GM13977 (cell line): ENCODE measurements at regions not wholly inside any gene's neighbourhood (a gene's known extent, or its start where the extent isn't known, plus 50 kb on each side); places are given as distances from the start of the nearest gene placed in this dataset.

ENCODE experiments used
- DNase-seq: peaks from one replicate; pipeline ENCODE4 v3.0.0; 2012; ENCODE audit warnings: low spot score
- in situ Hi-C: fragments of 300-500 bp; cut with MboI; formaldehyde crosslinking; loops from one replicate; pipeline ENCODE4 v1.12.0; 2022; ENCODE audit warnings: low sequenced_read_pairs, low pct_unique_long_range_greater_than_20kb, mixed read lengths, inconsistent platforms; ENCODE audit not compliant: unreplicated experiment
- TF ChIP-seq, protein P1 (sequence below): IDR thresholded peaks from 2 replicates; pipeline ENCODE4 v1.5.1; 2012; ENCODE audit warnings: mild to moderate bottlenecking, control low read depth; ENCODE audit not compliant: insufficient read depth; ENCODE audit errors: extremely low read depth, missing control alignments

DNA sequence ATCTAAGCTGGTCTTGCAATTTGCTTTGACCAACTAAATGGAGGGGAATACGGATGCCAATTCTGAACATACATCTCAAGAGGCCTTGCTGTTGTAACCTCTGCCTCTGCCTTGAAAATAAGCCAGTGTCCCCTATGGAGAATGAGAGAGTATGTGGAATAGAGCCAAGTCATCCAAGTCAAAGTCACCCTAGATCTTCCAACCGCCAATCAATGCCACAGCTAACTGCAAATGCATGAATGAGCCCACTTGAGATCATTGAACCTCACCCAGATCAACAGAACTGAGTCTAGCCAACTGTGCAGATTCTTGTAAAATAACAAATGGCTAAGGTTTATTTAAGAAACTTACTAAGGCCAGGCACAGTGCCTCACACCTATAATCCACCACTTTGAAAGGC lies 139.8 kb upstream of the TANK start:
- TF ChIP-seq, protein P1, sequence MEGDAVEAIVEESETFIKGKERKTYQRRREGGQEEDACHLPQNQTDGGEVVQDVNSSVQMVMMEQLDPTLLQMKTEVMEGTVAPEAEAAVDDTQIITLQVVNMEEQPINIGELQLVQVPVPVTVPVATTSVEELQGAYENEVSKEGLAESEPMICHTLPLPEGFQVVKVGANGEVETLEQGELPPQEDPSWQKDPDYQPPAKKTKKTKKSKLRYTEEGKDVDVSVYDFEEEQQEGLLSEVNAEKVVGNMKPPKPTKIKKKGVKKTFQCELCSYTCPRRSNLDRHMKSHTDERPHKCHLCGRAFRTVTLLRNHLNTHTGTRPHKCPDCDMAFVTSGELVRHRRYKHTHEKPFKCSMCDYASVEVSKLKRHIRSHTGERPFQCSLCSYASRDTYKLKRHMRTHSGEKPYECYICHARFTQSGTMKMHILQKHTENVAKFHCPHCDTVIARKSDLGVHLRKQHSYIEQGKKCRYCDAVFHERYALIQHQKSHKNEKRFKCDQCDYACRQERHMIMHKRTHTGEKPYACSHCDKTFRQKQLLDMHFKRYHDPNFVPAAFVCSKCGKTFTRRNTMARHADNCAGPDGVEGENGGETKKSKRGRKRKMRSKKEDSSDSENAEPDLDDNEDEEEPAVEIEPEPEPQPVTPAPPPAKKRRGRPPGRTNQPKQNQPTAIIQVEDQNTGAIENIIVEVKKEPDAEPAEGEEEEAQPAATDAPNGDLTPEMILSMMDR, result no peak
- in situ Hi-C loops, result no loop called here

GRCh38 chr2:161028581-161028980 lies 131.6 kb upstream of the TANK start:
- in situ Hi-C loops, result no loop called here
- no peak for DNase-seq
- TF ChIP-seq, protein P1, result no peak

More for the DNA sequence above, 139.8 kb upstream of the TANK start:
- no peak for DNase-seq

GRCh38 chr2:161029321-161029720 lies 130.9 kb upstream of the TANK start:
- in situ Hi-C loops, result no loop called here
- DNase-seq, result no peak
- TF ChIP-seq, protein P1, result no peak

DNA sequence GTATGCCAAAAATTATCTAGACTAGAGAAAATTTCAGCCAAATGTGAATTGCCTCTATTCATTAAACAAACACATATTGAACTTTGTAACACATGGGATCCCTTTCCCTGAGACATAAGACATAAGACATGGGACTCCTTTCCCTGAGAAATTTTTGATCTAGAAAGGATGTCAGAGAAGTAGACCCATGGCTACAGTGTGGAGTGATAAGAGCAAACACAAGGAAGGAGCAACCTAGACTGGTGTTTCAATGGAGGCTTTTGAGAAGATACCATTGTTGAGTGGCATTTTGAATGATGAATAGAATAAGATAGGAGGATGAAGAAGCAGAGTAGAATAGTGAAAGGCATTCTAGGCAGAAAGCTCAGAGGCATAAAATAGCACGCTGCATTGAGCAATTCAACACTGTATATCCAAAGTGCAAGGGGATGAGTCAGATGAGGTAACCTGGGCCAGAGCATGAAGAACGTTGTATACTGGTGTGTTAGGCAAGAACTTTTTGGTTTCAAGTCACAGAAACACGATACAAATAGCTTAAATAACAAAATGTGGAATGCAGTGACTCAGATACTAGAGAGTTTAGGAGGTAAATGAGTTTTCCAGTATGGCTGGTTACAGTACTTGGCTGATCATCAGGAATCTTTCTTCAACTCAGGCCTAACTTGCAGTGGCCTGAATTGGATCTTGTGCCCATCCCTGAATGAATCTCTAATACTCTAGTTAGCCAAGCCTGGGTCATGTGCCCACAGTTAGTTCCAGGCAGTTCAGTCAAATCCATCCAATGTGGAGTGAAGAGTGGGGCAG lies 129.8 kb upstream of the TANK start:
- in situ Hi-C loops, result no loop called here
- no peak for DNase-seq
- TF ChIP-seq, protein P1, result no peak

GRCh38 chr2:161031511-161031910 lies 128.7 kb upstream of the TANK start:
- TF ChIP-seq, protein P1, result no peak
- no peak for DNase-seq
- in situ Hi-C loops, result no loop called here

DNA sequence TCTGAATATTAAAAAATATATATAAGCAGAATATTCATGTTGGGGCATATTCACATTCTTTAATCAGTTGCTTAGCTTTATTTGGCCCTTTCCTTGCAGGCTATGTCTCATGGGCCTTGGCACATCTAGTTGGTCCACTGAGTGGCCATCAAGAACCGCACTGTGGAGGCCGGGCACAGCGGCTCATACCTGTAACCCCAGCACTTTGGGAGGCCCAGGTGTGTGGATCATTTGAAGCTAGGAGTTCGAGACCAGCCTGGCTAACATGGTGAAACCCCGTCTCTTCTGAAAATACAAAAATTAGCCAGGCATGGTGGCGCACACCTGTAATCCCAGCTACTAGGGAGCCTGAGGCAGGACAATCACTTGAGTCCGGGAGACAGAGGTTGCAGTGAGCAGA lies 127.6 kb upstream of the TANK start:
- TF ChIP-seq, protein P1, result no peak
- in situ Hi-C loops, result no loop called here

More for the DNA sequence above, 127.6 kb upstream of the TANK start:
- DNase-seq, result no peak
